ENCODE measurements at regions not wholly inside any gene's neighbourhood (a gene's known extent, or its start where the extent isn't known, plus 50 kb on each side); places are given as distances from the start of the nearest gene placed in this dataset.

DNA sequence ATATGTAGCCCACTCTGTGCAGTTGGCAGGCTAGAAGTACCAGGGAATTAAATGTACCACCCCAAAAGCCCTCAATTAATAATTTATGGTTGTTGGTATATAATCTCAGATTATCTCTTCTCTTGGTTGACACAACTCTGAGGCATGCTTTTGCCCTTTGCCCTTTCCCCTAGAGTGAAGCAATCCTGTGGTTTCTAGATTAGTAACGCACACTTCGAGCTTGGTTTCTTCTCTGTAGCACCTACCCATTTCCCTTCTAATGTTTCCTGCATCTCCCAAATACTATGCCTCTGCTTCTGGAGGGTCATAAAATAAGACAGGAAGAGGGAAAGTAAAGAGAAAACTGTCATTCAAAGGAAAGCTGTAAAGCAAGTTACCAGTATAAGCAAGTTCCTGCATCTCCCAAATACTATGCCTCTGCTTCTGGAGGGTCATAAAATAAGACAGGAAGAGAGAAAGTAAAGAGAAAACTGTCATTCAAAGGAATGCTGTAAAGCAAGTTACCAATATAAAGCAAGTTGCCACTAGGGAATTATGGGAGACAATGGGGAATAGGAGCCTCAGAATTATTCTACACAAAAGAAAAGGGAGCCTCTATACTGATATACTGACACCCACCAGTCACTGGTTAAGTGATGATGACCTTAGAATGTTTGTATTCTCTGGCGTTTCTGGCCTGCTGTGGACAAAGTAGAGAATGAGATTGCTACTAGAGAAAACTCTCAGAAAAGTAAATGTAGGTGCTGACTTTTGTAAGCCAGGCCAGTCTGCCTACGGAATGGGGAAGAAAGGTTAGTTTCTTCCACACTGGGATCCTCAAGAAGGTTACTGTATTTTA, 862.6 kb upstream of the MAN1A1 start:
- Histone ChIP-seq H3K4me3 (ENCODE audit: low read depth, low read length) (no peak overlapping the region), H3K36me3 (replicated peaks) (no peaks in the 10 kb centered on the region), H3K27ac (no peak overlapping the region), H3K27me3 (replicated peaks) (no peaks in the 10 kb centered on the region)
- in situ Hi-C loops (cut with HindIII; ENCODE audit: low pct_ligation_motif_present, low sequenced_read_pairs), result no loop called here
- TF ChIP-seq, protein P1, sequence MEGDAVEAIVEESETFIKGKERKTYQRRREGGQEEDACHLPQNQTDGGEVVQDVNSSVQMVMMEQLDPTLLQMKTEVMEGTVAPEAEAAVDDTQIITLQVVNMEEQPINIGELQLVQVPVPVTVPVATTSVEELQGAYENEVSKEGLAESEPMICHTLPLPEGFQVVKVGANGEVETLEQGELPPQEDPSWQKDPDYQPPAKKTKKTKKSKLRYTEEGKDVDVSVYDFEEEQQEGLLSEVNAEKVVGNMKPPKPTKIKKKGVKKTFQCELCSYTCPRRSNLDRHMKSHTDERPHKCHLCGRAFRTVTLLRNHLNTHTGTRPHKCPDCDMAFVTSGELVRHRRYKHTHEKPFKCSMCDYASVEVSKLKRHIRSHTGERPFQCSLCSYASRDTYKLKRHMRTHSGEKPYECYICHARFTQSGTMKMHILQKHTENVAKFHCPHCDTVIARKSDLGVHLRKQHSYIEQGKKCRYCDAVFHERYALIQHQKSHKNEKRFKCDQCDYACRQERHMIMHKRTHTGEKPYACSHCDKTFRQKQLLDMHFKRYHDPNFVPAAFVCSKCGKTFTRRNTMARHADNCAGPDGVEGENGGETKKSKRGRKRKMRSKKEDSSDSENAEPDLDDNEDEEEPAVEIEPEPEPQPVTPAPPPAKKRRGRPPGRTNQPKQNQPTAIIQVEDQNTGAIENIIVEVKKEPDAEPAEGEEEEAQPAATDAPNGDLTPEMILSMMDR (IDR thresholded peaks at IDR 0.05; ENCODE audit: low read depth, low read length, missing control alignments), result no peak
- peak; percentile 25 for DNase-seq

DNA sequence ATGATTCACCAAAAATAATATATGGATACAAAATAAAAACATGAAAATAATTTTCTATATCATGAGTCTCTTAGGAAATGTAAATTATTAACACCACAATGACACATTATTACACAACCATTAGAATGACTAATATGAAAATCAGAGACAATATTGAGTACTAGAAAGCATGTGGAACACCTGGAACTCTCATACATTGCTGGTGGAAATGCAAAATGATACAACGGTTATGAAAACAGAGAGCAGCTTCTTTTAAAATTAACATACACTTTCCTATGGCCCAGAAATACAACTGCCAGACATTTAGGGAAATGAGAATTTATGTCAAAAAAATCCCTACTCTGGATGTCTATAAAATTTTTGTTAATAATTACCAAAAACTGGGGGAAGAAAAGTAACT, 853.3 kb upstream of the MAN1A1 start:
- DNase-seq, result no peak
- Histone ChIP-seq H3K36me3 (replicated peaks) (no peaks in the 10 kb centered on the region), H3K4me3 (ENCODE audit: low read depth, low read length) (no peak overlapping the region), H3K27ac (no peak overlapping the region), H3K27me3 (replicated peaks) (no peaks in the 10 kb centered on the region)
- TF ChIP-seq, protein P1 (IDR thresholded peaks at IDR 0.05; ENCODE audit: low read depth, low read length, missing control alignments), result no peak
- in situ Hi-C loops (cut with HindIII; ENCODE audit: low pct_ligation_motif_present, low sequenced_read_pairs), result no loop called here

DNA sequence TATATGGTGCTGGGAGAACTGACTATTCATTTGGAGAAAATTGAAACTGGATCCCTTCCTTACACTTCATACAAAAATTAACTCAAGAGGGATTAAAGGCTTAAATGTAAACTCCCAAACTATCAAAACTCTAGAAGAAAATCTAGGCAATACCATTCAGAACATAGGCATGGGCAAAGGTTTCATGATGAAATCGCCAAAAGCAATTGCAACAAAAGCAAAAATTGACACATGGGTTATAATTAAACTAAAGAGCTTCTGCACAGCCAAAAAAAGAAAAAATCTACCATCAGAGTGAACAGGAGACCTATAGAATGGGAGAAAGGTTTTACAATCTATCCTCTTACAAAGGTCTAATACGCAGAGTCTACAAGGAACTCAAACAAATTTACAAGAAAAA, 851.3 kb upstream of the MAN1A1 start:
- no peak overlapping the region for H3K4me3 ChIP-seq (ENCODE audit: low read depth, low read length)
- H3K36me3 ChIP-seq (replicated peaks), result no peaks in the 10 kb centered on the region
- in situ Hi-C loops (cut with HindIII; ENCODE audit: low pct_ligation_motif_present, low sequenced_read_pairs), result no loop called here
- DNase-seq, result no peak
- TF ChIP-seq, protein P1 (IDR thresholded peaks at IDR 0.05; ENCODE audit: low read depth, low read length, missing control alignments), result no peak
- H3K27me3 ChIP-seq (replicated peaks), result no peaks in the 10 kb centered on the region
- H3K27ac ChIP-seq, result no peak overlapping the region

DNA sequence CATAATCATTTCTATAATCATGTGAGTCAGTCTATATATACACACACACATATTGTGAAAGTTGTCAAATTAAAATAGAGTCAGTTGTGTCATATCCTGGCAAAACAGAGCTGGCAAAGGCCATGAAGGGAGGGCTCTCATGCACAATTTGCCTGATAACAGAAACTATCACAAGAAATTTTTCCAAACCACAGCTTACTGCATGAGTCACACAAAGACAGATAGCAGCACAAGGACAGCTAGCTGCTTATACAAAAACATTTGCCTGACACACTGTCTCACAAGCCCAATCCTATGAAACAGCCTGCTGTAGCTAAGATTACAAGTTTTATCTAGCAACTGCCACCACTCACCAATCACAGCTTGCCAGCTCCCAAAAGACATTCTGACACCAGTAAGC, 848.5 kb upstream of the MAN1A1 start:
- Histone ChIP-seq H3K36me3 (replicated peaks) (no peaks in the 10 kb centered on the region), H3K27me3 (replicated peaks) (no peaks in the 10 kb centered on the region), H3K4me3 (ENCODE audit: low read depth, low read length) (no peak overlapping the region), H3K27ac (peak overlapping the region; percentile 60)
- DNase-seq, result peak; percentile 86
- TF ChIP-seq, protein P1 (IDR thresholded peaks at IDR 0.05; ENCODE audit: low read depth, low read length, missing control alignments), result no peak
- in situ Hi-C loops (cut with HindIII; ENCODE audit: low pct_ligation_motif_present, low sequenced_read_pairs), result no loop called here

DNA sequence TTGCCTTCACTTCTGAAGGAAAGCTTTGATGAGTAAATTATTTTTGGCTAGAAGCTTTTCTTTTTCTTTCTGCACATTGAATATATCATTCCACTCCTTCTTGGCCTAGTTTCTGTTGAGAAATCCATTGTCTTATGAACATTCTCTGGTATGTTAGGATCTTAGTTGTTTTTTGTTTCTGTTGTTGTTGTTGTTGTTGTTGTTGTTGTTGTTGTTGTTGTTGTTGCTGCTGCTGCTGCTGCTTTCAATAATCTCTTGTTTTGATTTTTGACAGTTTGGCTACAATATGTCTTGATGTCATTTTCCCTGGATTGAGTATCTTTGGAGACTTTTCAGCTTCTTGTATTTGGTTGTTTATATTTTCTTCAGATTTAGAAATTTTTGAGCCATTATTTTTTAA, 836.5 kb upstream of the MAN1A1 start:
- H3K27ac ChIP-seq, result no peak overlapping the region
- H3K4me3 ChIP-seq (ENCODE audit: low read depth, low read length), result no peak overlapping the region
- TF ChIP-seq, protein P1 (IDR thresholded peaks at IDR 0.05; ENCODE audit: low read depth, low read length, missing control alignments), result no peak
- no peaks in the 10 kb centered on the region for H3K27me3 ChIP-seq (replicated peaks)
- no peak for DNase-seq
- in situ Hi-C loops (cut with HindIII; ENCODE audit: low pct_ligation_motif_present, low sequenced_read_pairs), result no loop called here
- no peaks in the 10 kb centered on the region for H3K36me3 ChIP-seq (replicated peaks)

DNA sequence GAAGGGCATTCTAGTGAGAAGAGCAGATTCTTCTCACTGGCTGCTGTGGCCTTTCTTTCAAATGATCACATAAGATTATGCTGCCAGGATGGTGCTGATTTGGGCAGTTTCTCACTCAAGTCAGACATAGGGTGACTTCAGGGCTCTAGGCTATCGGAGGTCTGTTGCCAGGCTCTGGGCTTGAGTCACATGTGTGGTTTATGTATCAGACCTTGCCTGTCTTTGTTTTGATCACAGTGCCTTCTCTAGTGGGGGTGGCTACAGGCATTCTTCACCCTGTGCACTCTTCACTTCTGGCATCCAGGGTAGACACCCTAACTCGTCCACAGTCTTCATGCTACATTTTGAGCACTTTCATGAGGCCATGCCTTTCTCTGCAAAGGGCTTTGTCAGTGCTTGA, 823.7 kb upstream of the MAN1A1 start:
- Histone ChIP-seq H3K27ac (no peak overlapping the region), H3K36me3 (replicated peaks) (no peaks in the 10 kb centered on the region), H3K4me3 (ENCODE audit: low read depth, low read length) (no peak overlapping the region), H3K27me3 (replicated peaks) (no peaks in the 10 kb centered on the region)
- TF ChIP-seq, protein P1 (IDR thresholded peaks at IDR 0.05; ENCODE audit: low read depth, low read length, missing control alignments), result no peak
- in situ Hi-C loops (cut with HindIII; ENCODE audit: low pct_ligation_motif_present, low sequenced_read_pairs), result no loop called here
- no peak for DNase-seq

All from brain microvascular endothelial cell (primary cell).